Heart left ventricle (tissue), 16 donors: ENCODE measurements at regions not wholly inside any gene's neighbourhood (a gene's known extent, or its start where the extent isn't known, plus 50 kb on each side); places are given as distances from the start of the nearest gene placed in this dataset.

Experiments
- ATAC-seq, 4 donors: fragments of 200-7000 bp; cut with Tn5 transposase; one replicate each; pipeline ENCODE4 v1.9.1; 2020 to 2022; ENCODE audit warnings: moderate library complexity in 4 of 4, mild to moderate bottlenecking in 3 of 4, moderate number of reproducible peaks in 1 of 4
- DNase-seq, 5 donors: peaks; one replicate each; pipeline ENCODE4 v3.0.0-alpha.2; 2020
- H3K27ac ChIP-seq, 12 donors: fragments of 200-600 bp; sonication (generic) in 4 of 12; one replicate each; pipeline versions ENCODE4 v1.5.0 to v1.8.0; 2016 to 2022; ENCODE audit warnings: mild to moderate bottlenecking in 2 of 12
- H3K27me3 ChIP-seq, 9 donors: fragments of 200-600 bp; sonication (generic) in 2 of 9; one replicate each; pipeline versions ENCODE4 v1.5.1 to v1.8.0; 2016 to 2022; ENCODE audit warnings: mild to moderate bottlenecking in 3 of 9
- H3K36me3 ChIP-seq, 9 donors: fragments of 200-600 bp; sonication (generic) in 2 of 9; one replicate each; pipeline versions ENCODE4 v1.5.0 to v1.8.0; 2018 to 2022; ENCODE audit warnings: mild to moderate bottlenecking in 2 of 9
- H3K4me1 ChIP-seq, 12 donors: fragments of 200-600 bp; sonication (generic) in 4 of 12; one replicate each; pipeline versions ENCODE4 v1.5.0 to v1.8.0; 2016 to 2022; ENCODE audit warnings: mild to moderate bottlenecking in 3 of 12
- H3K4me3 ChIP-seq, 12 donors: fragments of 200-600 bp; sonication (generic) in 4 of 12; one replicate each; pipeline versions ENCODE4 v1.5.0 to v1.8.0; 2017 to 2022; ENCODE audit warnings: mild to moderate bottlenecking in 9 of 12, moderate library complexity in 4 of 12
- H3K9me3 ChIP-seq, 12 donors: fragments of 200-600 bp; sonication (generic) in 4 of 12; one replicate each; pipeline versions ENCODE4 v1.5.0 to v1.8.0; 2016 to 2022; ENCODE audit warnings: mild to moderate bottlenecking in 1 of 12
- POLR2A ChIP-seq, 2 donors: fragments of 450-650 bp; IDR thresholded peaks; one replicate each; pipeline ENCODE4 v1.6.1; 2017; ENCODE audit warnings: antibody characterized with exemption in 2 of 2, mild to moderate bottlenecking in 2 of 2, moderate library complexity in 2 of 2
- WGBS, 4 donors: extraction: QIAGEN DNeasy Blood & Tissue Kit in 2 of 4; methylation state at CpG; one replicate each; pipeline versions ENCODE4 v1.1.5 to v1.1.7; 2013 to 2018; 5-methylcytosine and 5-hydroxymethylcytosine counted together
- intact Hi-C, 10 donors: fragments of 100-400 bp; cut with DNase I; formaldehyde crosslinking; loops; one replicate each; pipeline versions ENCODE4 v1.11.1 to v1.14.2; 2022
- TF ChIP-seq, protein P1 (sequence below), 12 donors: fragments of 200-600 bp; sonication (generic) in 4 of 12; IDR thresholded peaks; one replicate each; pipeline versions ENCODE4 v1.5.0 to v1.8.0; 2018 to 2022; ENCODE audit warnings: antibody characterized with exemption in 12 of 12, mild to moderate bottlenecking in 5 of 12
- donor health status: ischemic (EF 13 %, LVEDD 7.1; RV severe dilation, severe dysfunction).
- donor health status: healthy with polysubstance abuse.
- donor health status: DM: no; HTN: yes; CAD: no.
- donor health status: DM: no; HTN: no; CAD: no.
- donor health status: ischemic (EF 25% LVEDD 6.9; RV normal size, moderate dysfunction).
- donor health status: ischemic (EF 25% LVEDD 5.7; RV mildly dilated, moderate dysfunction).
- donor health status: healthy.
- donor health status: DM: yes; HTN: yes; CAD: no.
- donor health status: ischemic (EF 35%, LVEDD 5.7; RV mildly dilated, moderate dysfunction).
- donor health status: nonischemic (EF 11% LVEDD 7.7; RV severe dilation, severe dysfunction).
- donor health status: DM: yes; HTN: yes; CAD: no.
- donor health status: PGD.
- donor health status: ischemic (EF 29% LVEDD 5.4; RV normal size, mild dysfunction).
- donor health status: nonischemic (EF 23%, LVEDD 6.1; RV moderate dilation, normal function).

DNA sequence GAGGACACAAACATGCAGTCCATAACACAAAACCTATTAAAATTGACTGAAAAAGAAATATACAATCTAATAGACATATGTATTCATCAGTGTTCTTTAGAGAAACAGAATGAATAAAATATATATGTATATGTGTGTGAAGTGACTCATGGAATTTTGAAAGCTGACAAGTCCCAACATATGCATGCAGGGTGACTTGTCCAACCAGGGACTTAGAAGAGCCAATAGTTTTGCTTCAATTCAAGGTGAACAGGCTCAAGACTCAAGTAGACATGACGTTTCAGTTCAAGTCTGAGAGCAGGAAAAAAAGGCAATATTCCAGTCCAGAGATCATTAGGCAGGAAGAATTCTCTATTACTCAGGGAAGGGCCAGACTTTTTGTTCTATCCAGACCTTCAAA, 271.2 kb upstream of the SETBP1 start:
- intact Hi-C loops: no loop called here
- no peak for ATAC-seq
- WGBS, 4 donors: 69 to 79% (median 74%) methylated on average over 1 of the region's 1 CpG
- TF ChIP-seq POLR2A (IDR thresholded peaks at IDR 0.05): no peak
- TF ChIP-seq, protein P1, sequence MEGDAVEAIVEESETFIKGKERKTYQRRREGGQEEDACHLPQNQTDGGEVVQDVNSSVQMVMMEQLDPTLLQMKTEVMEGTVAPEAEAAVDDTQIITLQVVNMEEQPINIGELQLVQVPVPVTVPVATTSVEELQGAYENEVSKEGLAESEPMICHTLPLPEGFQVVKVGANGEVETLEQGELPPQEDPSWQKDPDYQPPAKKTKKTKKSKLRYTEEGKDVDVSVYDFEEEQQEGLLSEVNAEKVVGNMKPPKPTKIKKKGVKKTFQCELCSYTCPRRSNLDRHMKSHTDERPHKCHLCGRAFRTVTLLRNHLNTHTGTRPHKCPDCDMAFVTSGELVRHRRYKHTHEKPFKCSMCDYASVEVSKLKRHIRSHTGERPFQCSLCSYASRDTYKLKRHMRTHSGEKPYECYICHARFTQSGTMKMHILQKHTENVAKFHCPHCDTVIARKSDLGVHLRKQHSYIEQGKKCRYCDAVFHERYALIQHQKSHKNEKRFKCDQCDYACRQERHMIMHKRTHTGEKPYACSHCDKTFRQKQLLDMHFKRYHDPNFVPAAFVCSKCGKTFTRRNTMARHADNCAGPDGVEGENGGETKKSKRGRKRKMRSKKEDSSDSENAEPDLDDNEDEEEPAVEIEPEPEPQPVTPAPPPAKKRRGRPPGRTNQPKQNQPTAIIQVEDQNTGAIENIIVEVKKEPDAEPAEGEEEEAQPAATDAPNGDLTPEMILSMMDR (IDR thresholded peaks at IDR 0.05): no peak
- Histone ChIP-seq H3K27me3 (no peaks in the 10 kb centered on the region), H3K4me1 (no peaks in the 10 kb centered on the region), H3K27ac (no peak overlapping the region), H3K36me3 (no peaks in the 10 kb centered on the region), H3K4me3 (no peak overlapping the region), H3K9me3 (peaks cover 0 to 11% (median 0%) of the 10 kb centered on the region in 12 donors)
- DNase-seq: no peak

DNA sequence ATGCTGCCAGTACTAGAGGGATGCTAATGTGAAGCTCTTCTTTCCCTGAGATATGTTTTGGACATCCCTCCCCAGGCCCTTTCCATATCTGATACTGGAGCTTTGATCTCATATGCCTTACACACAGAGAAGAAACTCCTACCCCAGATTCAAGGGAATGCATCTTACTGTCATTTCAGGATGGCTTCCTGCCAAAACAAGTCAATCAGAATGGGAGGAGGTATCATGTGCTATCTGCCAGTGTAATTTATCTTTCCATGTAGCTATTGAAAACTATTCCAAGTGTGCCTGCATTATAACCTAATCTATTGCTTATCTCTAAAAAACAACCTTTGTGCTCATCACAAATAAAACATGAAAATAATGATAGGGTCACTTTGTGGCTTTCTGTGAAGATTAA, 269.9 kb upstream of the SETBP1 start:
- no peak for TF ChIP-seq POLR2A (IDR thresholded peaks at IDR 0.05)
- TF ChIP-seq, protein P1 (IDR thresholded peaks at IDR 0.05): no peak
- ATAC-seq (no peak), DNase-seq (no peak)
- Histone ChIP-seq H3K27me3 (no peaks in the 10 kb centered on the region), H3K36me3 (no peaks in the 10 kb centered on the region), H3K9me3 (peaks cover 0 to 11% (median 0%) of the 10 kb centered on the region in 12 donors), H3K4me1 (no peaks in the 10 kb centered on the region), H3K4me3 (no peak overlapping the region), H3K27ac (no peak overlapping the region)
- intact Hi-C loops: no loop called here

DNA sequence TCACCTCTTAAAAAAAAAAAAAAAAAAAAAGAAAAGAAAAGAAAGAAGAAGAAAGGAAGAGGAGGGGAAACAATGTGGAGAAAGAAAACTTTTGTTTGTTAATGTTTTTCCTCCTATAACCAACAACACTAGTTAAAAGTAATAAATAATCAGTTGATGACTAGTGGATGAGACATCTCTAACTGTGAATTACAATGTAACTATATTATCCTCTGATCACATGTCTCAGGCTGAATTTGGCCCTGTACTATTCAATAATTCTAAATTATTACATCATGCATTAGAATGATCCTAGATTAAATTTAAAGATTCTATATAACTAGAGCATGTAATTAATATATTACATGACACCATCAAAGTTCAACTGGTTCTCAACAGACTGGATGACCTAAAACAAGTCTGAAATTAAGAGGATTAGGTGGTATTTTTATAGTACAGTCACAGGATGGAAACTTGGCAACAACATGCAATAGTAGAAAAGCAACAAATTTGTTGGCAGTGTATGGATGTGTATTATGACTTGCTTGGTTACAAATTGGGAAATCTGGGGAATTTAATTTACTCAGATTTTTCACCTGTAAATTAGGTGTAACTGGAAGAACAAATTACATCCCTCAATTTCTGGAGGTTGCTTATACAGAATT, 269.3 kb upstream of the SETBP1 start:
- H3K4me3 ChIP-seq: no peak overlapping the region
- H3K36me3 ChIP-seq: no peaks in the 10 kb centered on the region
- no peaks in the 10 kb centered on the region for H3K27me3 ChIP-seq
- H3K4me1 ChIP-seq: no peaks in the 10 kb centered on the region
- DNase-seq (no peak), ATAC-seq (no peak)
- intact Hi-C loops: no loop called here
- no peak overlapping the region for H3K27ac ChIP-seq
- TF ChIP-seq, protein P1 (IDR thresholded peaks at IDR 0.05): no peak
- TF ChIP-seq POLR2A (IDR thresholded peaks at IDR 0.05): no peak
- peaks cover 0 to 6% (median 0%) of the 10 kb centered on the region in 12 donors for H3K9me3 ChIP-seq

DNA sequence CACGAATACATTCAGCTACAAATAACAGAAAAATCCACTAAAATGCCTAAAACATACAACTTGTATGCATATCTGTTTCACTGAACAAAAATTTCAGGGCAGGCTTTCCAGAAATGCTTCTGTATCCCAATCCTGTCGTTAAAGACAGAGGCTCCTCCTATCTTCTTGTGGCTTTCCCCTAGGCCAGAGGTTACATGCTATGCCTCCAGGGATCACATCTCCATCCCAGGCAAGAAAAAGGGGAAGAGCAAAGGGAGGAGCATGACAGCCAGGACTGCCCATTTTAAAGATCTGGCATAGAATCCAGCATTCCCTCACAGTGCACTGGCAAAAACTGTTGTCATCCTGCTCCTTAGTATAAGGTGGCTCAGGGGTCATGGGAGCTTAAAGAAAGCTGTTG, 268.7 kb upstream of the SETBP1 start:
- H3K4me1 ChIP-seq: no peaks in the 10 kb centered on the region
- WGBS, 4 donors: 53 to 72% (median 61%) methylated on average over 2 of the region's 2 CpGs
- no peak for TF ChIP-seq POLR2A (IDR thresholded peaks at IDR 0.05)
- TF ChIP-seq, protein P1 (IDR thresholded peaks at IDR 0.05): no peak
- no peak overlapping the region for H3K27ac ChIP-seq
- H3K9me3 ChIP-seq: peaks cover 0 to 7% (median 0%) of the 10 kb centered on the region in 12 donors
- no peak overlapping the region for H3K4me3 ChIP-seq
- DNase-seq (no peak), ATAC-seq (no peak)
- H3K36me3 ChIP-seq: no peaks in the 10 kb centered on the region
- intact Hi-C loops: no loop called here
- no peaks in the 10 kb centered on the region for H3K27me3 ChIP-seq
